WTC11 (cell line): ENCODE measurements at regions not wholly inside any gene's neighbourhood (a gene's known extent, or its start where the extent isn't known, plus 50 kb on each side); places are given as distances from the start of the nearest gene placed in this dataset.

Experiments
- ATAC-seq: fragments of 200-7000 bp; cut with Tn5 transposase; 2 replicates; pipeline ENCODE4 v1.10.0; 2021; ENCODE audit warnings: mild to moderate bottlenecking, moderate library complexity
- CTCF ChIA-PET: fragments of 300-600 bp; sonication (Branson Sonifier 250); formaldehyde crosslinking; loops from one replicate; lab custom pipeline; 2021; ENCODE audit warnings: antibody characterized with exemption; lab: Charles Lee
- POLR2A ChIA-PET: fragments of 350-600 bp; sonication (Branson Sonifier 250); formaldehyde crosslinking; loops from one replicate; lab custom pipeline; 2021; ENCODE audit warnings: antibody characterized with exemption; lab: Charles Lee
- DNase-seq: peaks from one replicate; pipeline ENCODE4 v3.0.0; 2021; ENCODE audit warnings: low spot score
- H3K27ac Mint-ChIP-seq: 2 replicates; pipeline ENCODE4 v1.8.0; 2021; ENCODE audit warnings: mixed read lengths
- H3K27me3 Mint-ChIP-seq: 2 replicates; pipeline ENCODE4 v1.8.0; 2021; ENCODE audit warnings: low read depth, mild to moderate bottlenecking, moderate library complexity, mixed read lengths
- H3K36me3 Mint-ChIP-seq: 2 replicates; pipeline ENCODE4 v1.8.0; 2021; ENCODE audit warnings: mixed read lengths
- H3K4me1 Mint-ChIP-seq: 2 replicates; pipeline ENCODE4 v1.8.0; 2022; ENCODE audit warnings: mixed read lengths
- H3K4me3 Mint-ChIP-seq: 2 replicates; pipeline ENCODE4 v1.8.0; 2021; ENCODE audit warnings: mild to moderate bottlenecking, moderate library complexity, mixed read lengths
- H3K9me3 Mint-ChIP-seq: 2 replicates; pipeline ENCODE4 v1.8.0; 2021; ENCODE audit warnings: mixed read lengths
- AFF4 ChIP-seq: sonication (generic); formaldehyde crosslinking; IDR thresholded peaks from 2 replicates; pipeline ENCODE4 v1.8.1; 2023; ENCODE audit warnings: mild to moderate bottlenecking, missing genetic modification reagents, borderline replicate concordance
- ATF3 ChIP-seq: sonication (generic); formaldehyde crosslinking; conservative IDR thresholded peaks from 2 replicates; pipeline ENCODE4 v1.8.1; 2022; ENCODE audit warnings: mild to moderate bottlenecking, missing genetic modification reagents
- CREB1 ChIP-seq: sonication (generic); formaldehyde crosslinking; IDR thresholded peaks from 2 replicates; pipeline ENCODE4 v1.8.0; 2023; ENCODE audit warnings: mild to moderate bottlenecking, missing genetic modification reagents
- CTCF ChIP-seq: fragments of 200-600 bp; IDR thresholded peaks from 2 replicates; pipeline ENCODE4 v1.8.0; 2022; ENCODE audit warnings: antibody characterized with exemption
- E2F4 ChIP-seq: sonication (generic); formaldehyde crosslinking; IDR thresholded peaks from 2 replicates; pipeline ENCODE4 v1.8.1; 2022; ENCODE audit warnings: low read depth, mild to moderate bottlenecking, moderate library complexity, missing genetic modification reagents, borderline replicate concordance
- EMX1 ChIP-seq: fragments of 250-450 bp; sonication (Bioruptor Pico); IDR thresholded peaks from 2 replicates; pipeline ENCODE4 v1.8.0; 2021; ENCODE audit warnings: mild to moderate bottlenecking
- FOXJ3 ChIP-seq: sonication (generic); formaldehyde crosslinking; IDR thresholded peaks from 2 replicates; pipeline ENCODE4 v1.9.0; 2021; ENCODE audit warnings: missing genetic modification reagents, mild to moderate bottlenecking, borderline replicate concordance
- FOXP4 ChIP-seq: sonication (generic); formaldehyde crosslinking; IDR thresholded peaks from 2 replicates; pipeline ENCODE4 v1.8.0; 2022; ENCODE audit warnings: mild to moderate bottlenecking, missing genetic modification reagents
- GRHL2 ChIP-seq: fragments of 250-450 bp; sonication (Bioruptor Pico); IDR thresholded peaks from 2 replicates; pipeline ENCODE4 v1.8.0; 2022; ENCODE audit warnings: mild to moderate bottlenecking, moderate library complexity; ENCODE audit not compliant: insufficient replicate concordance, severe bottlenecking
- GTF2I ChIP-seq: fragments of 250-450 bp; sonication (Bioruptor Pico); conservative IDR thresholded peaks from 2 replicates; pipeline ENCODE4 v1.4.0; 2021; ENCODE audit warnings: mild to moderate bottlenecking
- IRF1 ChIP-seq: sonication (generic); formaldehyde crosslinking; IDR thresholded peaks from 2 replicates; pipeline ENCODE4 v1.8.0; 2023; ENCODE audit warnings: missing genetic modification reagents
- JAZF1 ChIP-seq: fragments of 250-450 bp; sonication (Bioruptor Pico); IDR thresholded peaks from 2 replicates; pipeline ENCODE4 v1.9.0; 2021; ENCODE audit warnings: moderate library complexity, mild to moderate bottlenecking, inconsistent platforms
- NFE2L1 ChIP-seq: sonication (generic); formaldehyde crosslinking; IDR thresholded peaks from 2 replicates; pipeline ENCODE4 v1.8.1; 2023; ENCODE audit warnings: missing genetic modification reagents
- OVOL2 ChIP-seq: fragments of 250-450 bp; sonication (Bioruptor Pico); IDR thresholded peaks from 2 replicates; pipeline ENCODE4 v1.9.0; 2021; ENCODE audit warnings: mild to moderate bottlenecking, borderline replicate concordance
- PRRX2 ChIP-seq: fragments of 250-450 bp; sonication (Bioruptor Pico); IDR thresholded peaks from 2 replicates; pipeline ENCODE4 v1.8.0; 2021; ENCODE audit warnings: mild to moderate bottlenecking
- RORB ChIP-seq: fragments of 250-450 bp; sonication (Bioruptor Pico); IDR thresholded peaks from 2 replicates; pipeline ENCODE4 v1.9.0; 2021; ENCODE audit warnings: mild to moderate bottlenecking
- TP53 ChIP-seq: sonication (generic); formaldehyde crosslinking; IDR thresholded peaks from 2 replicates; pipeline ENCODE4 v1.8.1; 2023; ENCODE audit warnings: mild to moderate bottlenecking, missing genetic modification reagents
- ZBTB21 ChIP-seq: sonication (generic); formaldehyde crosslinking; IDR thresholded peaks from 2 replicates; pipeline ENCODE4 v1.8.1; 2023; ENCODE audit warnings: mild to moderate bottlenecking, missing genetic modification reagents, borderline replicate concordance
- ZNF512 ChIP-seq: sonication (generic); formaldehyde crosslinking; IDR thresholded peaks from 2 replicates; pipeline ENCODE4 v1.8.1; 2022; ENCODE audit warnings: missing genetic modification reagents, borderline replicate concordance
- ZSCAN18 ChIP-seq: fragments of 250-450 bp; sonication (Bioruptor Pico); IDR thresholded peaks from 2 replicates; pipeline ENCODE4 v2.1.2; 2022; ENCODE audit warnings: mild to moderate bottlenecking, moderate library complexity

- no peak overlapping the region for H3K27ac Mint-ChIP-seq
- H3K4me1 Mint-ChIP-seq: peaks cover 18% of the 10 kb centered on the region
- no peak overlapping the region for H3K4me3 Mint-ChIP-seq
- no peaks in the 10 kb centered on the region for H3K9me3 Mint-ChIP-seq
- ChIA-PET POLR2A (interaction anchor here (0.6 kb wide), 1 partner anchor 122 kb away, joined by 3 read pairs; no protein-coding TSS in a partner anchor), CTCF (interaction anchor here (0.7 to 1.4 kb wide), 6 partner anchors 18 to 1922 kb away, joined by 3 to 14 read pairs (median 4); partner anchors contain the start of gene RUFY4)
- H3K36me3 Mint-ChIP-seq: no peaks in the 10 kb centered on the region
- DNase-seq (no peak), ATAC-seq (no peak; the same call in 1 of the 2 replicates)
- no peaks in the 10 kb centered on the region for H3K27me3 Mint-ChIP-seq
- TF ChIP-seq FOXP4 (CRISPR knock-in tag) (no peak), IRF1 (CRISPR knock-in tag) (no peak), TP53 (CRISPR knock-in tag) (no peak), PRRX2 (CRISPR knock-in tag) (no peak), EMX1 (CRISPR knock-in tag) (no peak), GRHL2 (CRISPR knock-in tag) (no peak), AFF4 (CRISPR knock-in tag) (no peak), OVOL2 (CRISPR knock-in tag) (no peak), FOXJ3 (CRISPR knock-in tag) (no peak), ZSCAN18 (CRISPR knock-in tag) (no peak), ATF3 (CRISPR knock-in tag) (no peak), E2F4 (CRISPR knock-in tag) (no peak)
These were observed 385.2 kb downstream of the TNS1 start for GRCh38 chr2:217617616-217618022.

GRCh38 chr2:217616936-217617335 is 385.9 kb downstream of the TNS1 start:
- H3K36me3 Mint-ChIP-seq: no peaks in the 10 kb centered on the region
- DNase-seq (no peak), ATAC-seq (no peak)
- ChIA-PET CTCF (interaction anchor here (1.4 kb wide), 1 partner anchor 34 kb away, joined by 14 read pairs; no protein-coding TSS in a partner anchor), POLR2A (no interaction called here)
- no peaks in the 10 kb centered on the region for H3K27me3 Mint-ChIP-seq
- H3K9me3 Mint-ChIP-seq: no peaks in the 10 kb centered on the region
- H3K4me3 Mint-ChIP-seq: no peak overlapping the region
- H3K4me1 Mint-ChIP-seq: peaks cover 12% of the 10 kb centered on the region
- no peak overlapping the region for H3K27ac Mint-ChIP-seq
- no peak for TF ChIP-seq GTF2I (CRISPR knock-in tag)
- TF ChIP-seq E2F4 (CRISPR knock-in tag): no peak
- no peak for TF ChIP-seq CTCF
- no peak for TF ChIP-seq JAZF1 (CRISPR knock-in tag)
- no peak for TF ChIP-seq ZNF512 (CRISPR knock-in tag)
- TF ChIP-seq ZBTB21 (CRISPR knock-in tag): no peak
- TF ChIP-seq RORB (CRISPR knock-in tag): no peak
- no peak for TF ChIP-seq NFE2L1 (CRISPR knock-in tag)
- TF ChIP-seq CREB1 (CRISPR knock-in tag): no peak
